ENCODE measurements at regions not wholly inside any gene's neighbourhood (a gene's known extent, or its start where the extent isn't known, plus 50 kb on each side); places are given as distances from the start of the nearest gene placed in this dataset.

DNA sequence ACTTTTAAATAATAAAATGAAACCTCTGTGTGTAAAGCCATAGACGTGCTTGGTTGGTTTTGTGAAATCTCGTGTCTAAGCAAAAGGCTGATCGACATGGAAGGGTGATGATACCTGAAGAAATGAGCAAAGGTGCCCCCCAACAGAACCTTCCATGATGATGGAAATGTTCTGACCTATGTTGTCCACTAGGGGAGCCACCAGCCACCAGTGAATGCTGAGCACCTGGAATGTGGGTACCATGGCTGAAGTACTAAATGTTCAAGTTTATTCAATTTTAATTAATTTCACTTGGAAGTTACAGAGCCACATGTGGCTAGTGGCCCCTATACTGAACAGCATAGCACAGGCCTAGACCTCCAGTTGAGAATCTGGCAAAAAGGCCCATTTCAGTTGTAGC is 158.8 kb downstream of the POLR2M start:
- Histone ChIP-seq H3K9ac (no peak overlapping the region), H3K27me3 (ENCODE audit: insufficient read depth) (no peaks in the 10 kb centered on the region), H3K4me1 (ENCODE audit: control insufficient read depth in 1 of 2, insufficient read depth in 2 of 2, low read depth in 1 of 2, low read length in 1 of 2) (no peaks in the 10 kb centered on the region), H2AFZ (ENCODE audit: low read depth) (no peak overlapping the region), H3F3A (replicated peaks; ENCODE audit: insufficient read depth) (peaks cover 6% of the 10 kb centered on the region), H3K4me3 (ENCODE audit: low read depth in 2 of 2, low read length in 1 of 2) (no peak overlapping the region), H3K79me2 (ENCODE audit: insufficient read depth) (no peaks in the 10 kb centered on the region), H3K27ac (ENCODE audit: low read depth in 2 of 2, low read length in 1 of 2) (no peak overlapping the region), H3K4me2 (no peak overlapping the region), H3K9me3 (no peaks in the 10 kb centered on the region), H3K9me2 (no peaks in the 10 kb centered on the region), H4K20me1 (ENCODE audit: insufficient read depth) (no peaks in the 10 kb centered on the region), H3K36me3 (replicated peaks in 1 of 2; ENCODE audit: control insufficient read depth in 1 of 2, insufficient read depth in 2 of 2, low read length in 1 of 2) (no peaks in the 10 kb centered on the region)
- ChIA-PET POLR2A (no interaction called here), CTCF (interaction anchor here (0.7 to 16.2 kb wide), 18 partner anchors 9 to 318 kb away, joined by 3 to 315 read pairs (median 4); partner anchors contain the start of gene ALDH1A2)
- 72% methylated on average over 3 of the region's 3 CpGs for WGBS (ENCODE audit: low lambda C conversion rate)
- no peak for TF ChIP-seq EP300 (IDR thresholded peaks at IDR 0.05; ENCODE audit: borderline replicate concordance in 1 of 2, low read depth in 1 of 2, low read length in 1 of 2)
- no peak for TF ChIP-seq GABPA (IDR thresholded peaks at IDR 0.05; ENCODE audit: low read depth)
- no peak for TF ChIP-seq GATA2 (CRISPR knock-in tag; IDR thresholded peaks at IDR 0.05)
- TF ChIP-seq, protein P1, sequence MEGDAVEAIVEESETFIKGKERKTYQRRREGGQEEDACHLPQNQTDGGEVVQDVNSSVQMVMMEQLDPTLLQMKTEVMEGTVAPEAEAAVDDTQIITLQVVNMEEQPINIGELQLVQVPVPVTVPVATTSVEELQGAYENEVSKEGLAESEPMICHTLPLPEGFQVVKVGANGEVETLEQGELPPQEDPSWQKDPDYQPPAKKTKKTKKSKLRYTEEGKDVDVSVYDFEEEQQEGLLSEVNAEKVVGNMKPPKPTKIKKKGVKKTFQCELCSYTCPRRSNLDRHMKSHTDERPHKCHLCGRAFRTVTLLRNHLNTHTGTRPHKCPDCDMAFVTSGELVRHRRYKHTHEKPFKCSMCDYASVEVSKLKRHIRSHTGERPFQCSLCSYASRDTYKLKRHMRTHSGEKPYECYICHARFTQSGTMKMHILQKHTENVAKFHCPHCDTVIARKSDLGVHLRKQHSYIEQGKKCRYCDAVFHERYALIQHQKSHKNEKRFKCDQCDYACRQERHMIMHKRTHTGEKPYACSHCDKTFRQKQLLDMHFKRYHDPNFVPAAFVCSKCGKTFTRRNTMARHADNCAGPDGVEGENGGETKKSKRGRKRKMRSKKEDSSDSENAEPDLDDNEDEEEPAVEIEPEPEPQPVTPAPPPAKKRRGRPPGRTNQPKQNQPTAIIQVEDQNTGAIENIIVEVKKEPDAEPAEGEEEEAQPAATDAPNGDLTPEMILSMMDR (IDR thresholded peaks at IDR 0.05): peak; percentile 58
- TF ChIP-seq, protein P2, sequence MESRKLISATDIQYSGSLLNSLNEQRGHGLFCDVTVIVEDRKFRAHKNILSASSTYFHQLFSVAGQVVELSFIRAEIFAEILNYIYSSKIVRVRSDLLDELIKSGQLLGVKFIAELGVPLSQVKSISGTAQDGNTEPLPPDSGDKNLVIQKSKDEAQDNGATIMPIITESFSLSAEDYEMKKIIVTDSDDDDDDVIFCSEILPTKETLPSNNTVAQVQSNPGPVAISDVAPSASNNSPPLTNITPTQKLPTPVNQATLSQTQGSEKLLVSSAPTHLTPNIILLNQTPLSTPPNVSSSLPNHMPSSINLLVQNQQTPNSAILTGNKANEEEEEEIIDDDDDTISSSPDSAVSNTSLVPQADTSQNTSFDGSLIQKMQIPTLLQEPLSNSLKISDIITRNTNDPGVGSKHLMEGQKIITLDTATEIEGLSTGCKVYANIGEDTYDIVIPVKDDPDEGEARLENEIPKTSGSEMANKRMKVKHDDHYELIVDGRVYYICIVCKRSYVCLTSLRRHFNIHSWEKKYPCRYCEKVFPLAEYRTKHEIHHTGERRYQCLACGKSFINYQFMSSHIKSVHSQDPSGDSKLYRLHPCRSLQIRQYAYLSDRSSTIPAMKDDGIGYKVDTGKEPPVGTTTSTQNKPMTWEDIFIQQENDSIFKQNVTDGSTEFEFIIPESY (IDR thresholded peaks at IDR 0.05; ENCODE audit: borderline replicate concordance, low read depth): no peak
- TF ChIP-seq RAD21 (IDR thresholded peaks at IDR 0.05; ENCODE audit: low read length): peak; percentile 27; the same call in 1 of the 2 replicates
- TF ChIP-seq MXI1 (IDR thresholded peaks at IDR 0.05; ENCODE audit: low read depth, low read length): no peak
- no peak for TF ChIP-seq NFIC (IDR thresholded peaks at IDR 0.05; ENCODE audit: borderline replicate concordance)
- DNase-seq: peak; percentile 6

DNA sequence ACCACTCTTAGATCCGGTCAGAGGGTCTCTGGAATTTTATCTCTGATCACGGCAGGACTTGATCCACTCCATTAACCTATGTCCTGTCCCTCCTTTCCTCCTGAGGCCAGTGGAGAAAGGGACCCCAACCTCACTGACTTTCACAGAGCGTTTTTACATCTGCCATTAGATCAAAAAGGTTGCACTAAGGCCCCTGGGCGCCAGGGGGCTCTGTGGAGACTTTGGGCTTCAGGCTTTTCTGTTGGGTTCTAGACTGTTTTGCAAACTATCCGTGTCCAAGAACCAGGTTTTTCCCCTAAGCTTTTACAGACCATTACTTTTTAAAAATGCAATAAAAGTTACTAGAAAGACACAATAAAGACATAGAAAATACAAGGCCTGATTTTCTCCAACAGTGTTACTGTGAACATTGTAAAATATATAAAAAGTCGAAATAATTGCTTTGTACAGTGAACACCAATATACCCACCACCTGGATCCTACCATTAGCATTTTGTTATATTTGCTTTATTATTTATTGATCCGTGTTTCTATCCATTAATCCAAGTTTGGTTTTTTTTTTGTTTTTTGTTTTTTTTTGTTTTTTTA is 159.7 kb downstream of the POLR2M start:
- Histone ChIP-seq H3K27me3 (ENCODE audit: insufficient read depth) (no peaks in the 10 kb centered on the region), H3K4me1 (ENCODE audit: control insufficient read depth in 1 of 2, insufficient read depth in 2 of 2, low read depth in 1 of 2, low read length in 1 of 2) (no peaks in the 10 kb centered on the region), H3K9me3 (no peaks in the 10 kb centered on the region), H2AFZ (ENCODE audit: low read depth) (no peak overlapping the region), H4K20me1 (ENCODE audit: insufficient read depth) (no peaks in the 10 kb centered on the region), H3K79me2 (ENCODE audit: insufficient read depth) (no peaks in the 10 kb centered on the region), H3K9ac (no peak overlapping the region), H3K27ac (ENCODE audit: low read depth in 2 of 2, low read length in 1 of 2) (no peak overlapping the region), H3K9me2 (no peaks in the 10 kb centered on the region), H3K4me3 (ENCODE audit: low read depth in 2 of 2, low read length in 1 of 2) (peak overlapping the region in 1 of 2 experiments; percentile 51; a peak in 1 of 4 replicates), H3K4me2 (no peak overlapping the region), H3F3A (replicated peaks; ENCODE audit: insufficient read depth) (peaks cover 8% of the 10 kb centered on the region), H3K36me3 (replicated peaks in 1 of 2; ENCODE audit: control insufficient read depth in 1 of 2, insufficient read depth in 2 of 2, low read length in 1 of 2) (no peaks in the 10 kb centered on the region)
- ChIA-PET POLR2A (no interaction called here), CTCF (interaction anchor here (0.7 to 16.2 kb wide), 21 partner anchors 8 to 331 kb away, joined by 3 to 315 read pairs (median 4); partner anchors contain the start of gene ALDH1A2)
- 35% methylated on average over 7 of the region's 7 CpGs for whole genome bisulfite sequencing (ENCODE audit: low lambda C conversion rate)
- DNase-seq: peak; percentile 42
- TF ChIP-seq RAD21 (IDR thresholded peaks at IDR 0.05; ENCODE audit: low read length) (peak; percentile 69), SMC3 (IDR thresholded peaks at IDR 0.05; ENCODE audit: low read depth, low read length) (peak; percentile 72), FOSL2 (IDR thresholded peaks at IDR 0.05; ENCODE audit: borderline replicate concordance, low read depth) (no peak), TAF1 (IDR thresholded peaks at IDR 0.05; ENCODE audit: borderline replicate concordance, low read depth, low read length) (no peak), FOXJ3 (CRISPR knock-in tag; IDR thresholded peaks at IDR 0.05) (no peak), POLR2AphosphoS5 (IDR thresholded peaks at IDR 0.05; ENCODE audit: low read depth, low read length) (no peak), FOXM1 (IDR thresholded peaks at IDR 0.05; ENCODE audit: low read depth) (no peak), SIN3A (IDR thresholded peaks at IDR 0.05; ENCODE audit: borderline replicate concordance, low read depth, low read length) (no peak)
- TF ChIP-seq, protein P2 (IDR thresholded peaks at IDR 0.05; ENCODE audit: borderline replicate concordance, low read depth): no peak
- TF ChIP-seq, protein P3, sequence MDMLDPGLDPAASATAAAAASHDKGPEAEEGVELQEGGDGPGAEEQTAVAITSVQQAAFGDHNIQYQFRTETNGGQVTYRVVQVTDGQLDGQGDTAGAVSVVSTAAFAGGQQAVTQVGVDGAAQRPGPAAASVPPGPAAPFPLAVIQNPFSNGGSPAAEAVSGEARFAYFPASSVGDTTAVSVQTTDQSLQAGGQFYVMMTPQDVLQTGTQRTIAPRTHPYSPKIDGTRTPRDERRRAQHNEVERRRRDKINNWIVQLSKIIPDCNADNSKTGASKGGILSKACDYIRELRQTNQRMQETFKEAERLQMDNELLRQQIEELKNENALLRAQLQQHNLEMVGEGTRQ (IDR thresholded peaks at IDR 0.05; ENCODE audit: borderline replicate concordance, low read depth, low read length): no peak
- TF ChIP-seq, protein P4, sequence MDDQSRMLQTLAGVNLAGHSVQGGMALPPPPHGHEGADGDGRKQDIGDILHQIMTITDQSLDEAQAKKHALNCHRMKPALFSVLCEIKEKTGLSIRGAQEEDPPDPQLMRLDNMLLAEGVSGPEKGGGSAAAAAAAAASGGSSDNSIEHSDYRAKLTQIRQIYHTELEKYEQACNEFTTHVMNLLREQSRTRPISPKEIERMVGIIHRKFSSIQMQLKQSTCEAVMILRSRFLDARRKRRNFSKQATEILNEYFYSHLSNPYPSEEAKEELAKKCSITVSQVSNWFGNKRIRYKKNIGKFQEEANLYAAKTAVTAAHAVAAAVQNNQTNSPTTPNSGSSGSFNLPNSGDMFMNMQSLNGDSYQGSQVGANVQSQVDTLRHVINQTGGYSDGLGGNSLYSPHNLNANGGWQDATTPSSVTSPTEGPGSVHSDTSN (IDR thresholded peaks at IDR 0.05): no peak

All from SK-N-SH (cell line).